Right renal pelvis (tissue), 4 donors: ENCODE measurements at regions not wholly inside any gene's neighbourhood (a gene's known extent, or its start where the extent isn't known, plus 50 kb on each side); places are given as distances from the start of the nearest gene placed in this dataset.
A peak's percentile ranks its signal among the peaks of the same experiment; 100 is the strongest.

Experiments used
- DNase-seq, 4 donors: peaks; one replicate each; pipeline ENCODE4 v3.0.0-alpha.2; 2013; ENCODE audit warnings: low read depth in 4 of 4, low spot score in 3 of 4, missing footprints in 1 of 4

DNA sequence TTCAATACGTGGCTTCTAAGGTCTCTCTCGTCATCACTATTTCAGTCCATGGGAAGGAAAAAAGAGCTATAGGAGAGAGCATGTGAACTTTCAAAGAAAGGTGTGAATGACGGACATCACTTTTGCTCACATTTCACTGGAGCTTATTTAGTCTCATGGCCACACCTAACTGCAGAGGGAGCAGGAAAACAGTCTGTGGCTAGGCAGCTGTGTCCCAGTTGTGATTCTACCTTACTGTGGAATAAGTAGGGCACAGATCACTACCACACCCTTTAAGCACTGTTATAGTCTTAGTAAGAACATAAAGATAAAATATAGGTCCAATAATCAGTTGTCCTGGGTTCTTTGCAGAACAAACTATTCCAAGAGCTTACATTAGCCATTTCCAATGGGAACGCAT lies 192.9 kb downstream of the NRIP1 start:
- DNase-seq = no peak

DNA sequence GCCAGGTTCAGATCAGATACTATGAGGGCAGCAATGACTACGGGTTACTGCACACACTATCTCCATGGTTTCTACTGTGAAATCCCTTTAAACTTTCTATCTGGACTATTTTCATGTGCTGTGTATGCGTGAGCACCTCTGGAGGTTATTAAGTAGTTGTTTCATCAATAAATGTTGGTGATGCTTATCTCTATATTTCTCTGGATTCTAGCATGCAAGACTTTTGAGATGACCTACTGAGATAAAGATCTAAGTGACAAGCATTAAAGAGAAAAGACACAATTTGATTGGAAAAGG lies 194.0 kb downstream of the NRIP1 start:
- DNase-seq = no peak

DNA sequence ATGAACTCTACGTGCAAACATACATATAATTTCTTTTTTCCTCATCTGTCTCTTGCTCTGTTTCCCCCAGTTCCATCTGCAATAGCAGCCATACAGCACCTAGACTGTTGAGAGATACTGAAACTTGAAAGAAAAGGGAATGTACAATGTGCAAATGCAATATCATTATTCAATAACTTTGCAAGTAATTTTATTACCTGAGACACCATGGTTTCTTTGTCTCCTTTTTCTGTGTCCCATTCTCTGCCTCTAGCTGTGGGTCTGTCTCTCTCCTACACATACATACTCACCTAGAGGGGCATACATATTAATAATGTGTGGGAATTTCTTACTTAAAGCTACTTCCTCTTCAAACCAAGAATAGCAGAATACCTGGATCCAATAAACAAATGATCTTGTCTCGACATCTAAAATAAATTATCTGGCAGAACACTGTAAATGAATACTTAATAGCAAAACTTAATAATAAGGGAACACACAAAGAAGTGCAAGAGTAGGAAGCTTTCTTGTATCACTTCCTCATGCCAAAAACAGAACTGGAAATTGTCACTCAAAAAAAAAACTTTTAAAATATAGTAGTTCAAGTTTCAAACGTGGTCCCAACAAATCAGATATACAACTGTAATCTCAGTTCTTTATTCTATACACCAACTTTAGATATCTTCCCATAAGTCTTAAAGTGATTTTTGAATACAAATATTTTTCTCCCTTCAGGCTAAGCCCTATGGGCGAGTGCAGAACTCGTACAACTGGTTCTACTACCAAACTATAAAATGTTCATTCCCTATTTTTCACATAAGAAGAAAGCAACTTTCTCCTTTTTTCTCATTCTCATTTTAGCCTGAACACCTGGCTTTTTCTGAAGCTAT lies 194.6 kb downstream of the NRIP1 start:
- no peak for DNase-seq

DNA sequence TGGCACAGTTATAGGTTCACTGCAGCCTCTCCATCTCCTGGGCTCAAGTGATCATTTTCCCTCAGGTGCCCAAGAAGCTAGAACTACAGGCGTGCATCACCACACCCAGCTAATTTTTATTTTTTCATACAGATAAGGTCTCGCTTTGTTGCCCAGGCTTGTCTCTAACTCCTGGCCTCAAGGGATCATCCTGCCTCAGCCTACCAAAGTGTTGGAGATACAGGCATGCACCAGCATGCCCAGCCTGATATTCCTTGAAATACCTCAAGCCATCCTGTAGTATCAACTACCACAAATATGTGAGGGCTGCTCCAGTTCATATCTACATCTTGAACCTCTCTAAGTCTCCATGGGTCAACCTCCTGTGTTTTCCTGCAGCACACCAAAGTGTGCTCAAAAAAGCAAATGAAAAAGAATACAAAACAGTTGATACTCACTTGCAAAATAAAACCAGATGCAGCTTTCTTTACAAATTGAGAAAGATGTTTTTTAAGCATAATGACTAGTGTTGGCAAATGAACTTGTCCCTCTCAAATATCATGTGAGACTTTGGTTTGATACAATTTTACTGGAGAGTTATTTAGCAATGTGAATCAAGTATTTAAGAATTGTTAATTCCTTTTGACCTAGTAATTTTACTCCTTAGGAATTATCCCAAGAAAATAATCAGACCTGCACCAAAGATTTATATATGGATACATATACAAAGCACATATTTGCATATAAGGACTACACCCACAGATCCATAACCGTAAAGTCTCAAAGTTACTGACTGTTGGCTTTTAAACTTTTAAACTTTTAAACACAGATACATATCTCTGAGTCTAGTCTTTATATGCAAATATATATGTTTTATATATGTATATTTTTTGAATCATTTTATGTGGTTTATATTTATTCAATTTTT lies 197.7 kb downstream of the NRIP1 start:
- no peak for DNase-seq

DNA sequence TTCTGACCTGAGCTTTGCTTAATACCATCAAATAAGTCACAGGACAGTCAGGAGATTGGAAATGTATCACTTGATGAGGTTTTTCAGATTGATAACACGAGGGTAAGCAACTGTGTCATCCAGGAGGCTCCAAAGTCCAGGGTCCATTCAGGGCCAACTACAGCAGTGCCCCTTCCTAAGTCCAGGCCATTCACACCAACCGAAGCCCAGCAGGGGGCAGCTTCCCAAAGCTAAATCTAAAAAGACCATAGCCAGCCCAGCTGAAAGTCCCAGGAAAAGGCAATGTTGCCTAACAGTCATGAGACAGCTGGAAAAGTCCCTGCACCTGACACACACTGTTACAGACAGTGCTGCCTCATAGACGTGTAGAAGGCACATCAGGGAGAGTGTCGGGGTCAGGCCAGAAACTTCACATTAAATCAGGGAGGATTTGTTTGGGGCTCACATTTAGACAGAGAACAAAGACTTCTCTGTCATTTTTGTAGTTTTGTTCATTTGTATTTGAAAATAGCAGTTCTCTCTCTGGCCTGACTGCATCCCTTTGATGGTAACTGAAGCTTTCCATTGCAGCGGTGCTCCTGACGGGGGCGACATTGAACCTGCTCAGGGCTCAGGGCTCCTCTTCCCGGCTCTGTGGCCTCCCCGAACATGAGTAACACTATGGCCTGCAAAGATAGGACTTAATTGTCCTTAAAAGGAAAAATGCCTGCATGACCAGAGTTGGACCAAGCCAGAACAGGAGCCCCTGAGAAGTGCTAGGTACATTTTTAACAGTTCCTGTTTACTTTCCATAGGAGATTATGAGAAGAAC lies 200.4 kb downstream of the NRIP1 start:
- no peak for DNase-seq

DNA sequence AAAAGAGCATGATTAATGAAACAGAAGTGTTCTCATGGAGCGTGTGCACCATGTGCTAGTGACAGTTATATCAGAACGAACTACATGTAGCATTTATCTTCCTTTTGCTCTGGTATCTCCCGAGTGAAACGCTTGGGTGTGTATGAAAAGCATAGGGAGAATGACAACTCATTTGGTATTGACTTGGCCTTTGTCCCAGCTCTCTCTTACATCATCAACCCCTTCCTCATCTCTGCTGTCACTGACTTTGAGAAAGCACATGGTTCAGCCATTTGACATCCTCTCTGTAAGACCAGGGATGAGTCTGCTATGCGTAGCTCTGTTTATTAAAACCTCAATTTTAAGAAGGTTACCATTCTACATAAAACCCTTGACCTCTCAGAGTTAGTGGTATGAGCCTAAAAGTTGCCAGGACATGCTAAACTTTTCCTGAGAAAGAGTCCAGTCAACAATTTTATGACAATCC lies 201.0 kb downstream of the NRIP1 start:
- DNase-seq = no peak

DNA sequence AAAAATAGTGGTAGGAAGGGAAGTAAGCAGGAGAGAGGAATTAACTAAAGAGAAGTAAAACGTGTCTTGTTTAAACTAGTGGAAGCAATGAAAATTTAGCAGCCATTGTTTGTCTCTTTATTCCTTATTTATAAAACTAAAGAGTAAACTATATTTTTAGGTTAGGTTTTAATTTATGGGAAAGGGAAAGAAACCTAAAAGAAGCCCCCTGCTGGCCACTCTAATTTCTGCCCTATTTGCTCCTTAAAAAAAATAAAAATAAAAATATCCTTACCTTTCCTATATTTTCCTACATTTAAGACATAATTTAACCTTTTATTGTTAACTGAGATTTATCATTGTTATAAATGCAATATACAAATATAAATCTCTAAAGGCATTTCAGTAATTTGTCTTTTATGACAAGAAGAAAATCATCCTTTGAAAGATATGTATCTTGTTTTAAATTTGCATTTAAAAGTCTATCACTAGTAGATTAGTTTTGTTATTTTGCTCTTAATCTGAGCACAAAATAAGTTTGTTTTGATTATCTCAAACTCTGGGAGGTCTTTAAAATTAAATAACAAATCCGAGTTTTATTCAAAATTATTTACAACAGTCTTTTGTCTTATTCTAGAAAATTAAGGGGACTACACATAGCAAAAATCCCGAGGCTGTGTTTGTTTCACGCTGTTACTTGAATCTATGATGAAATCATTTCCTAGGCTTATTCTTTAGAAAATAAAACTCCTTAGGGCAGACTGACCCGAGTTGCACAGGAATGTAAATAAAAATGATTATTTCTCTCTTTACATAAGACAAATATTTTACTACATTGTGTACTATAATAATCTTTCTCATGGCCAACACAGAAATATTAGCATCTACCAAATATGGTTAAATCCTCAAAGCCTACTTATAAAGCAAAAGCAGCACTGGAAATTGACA lies 201.7 kb downstream of the NRIP1 start:
- DNase-seq = no peak

DNA sequence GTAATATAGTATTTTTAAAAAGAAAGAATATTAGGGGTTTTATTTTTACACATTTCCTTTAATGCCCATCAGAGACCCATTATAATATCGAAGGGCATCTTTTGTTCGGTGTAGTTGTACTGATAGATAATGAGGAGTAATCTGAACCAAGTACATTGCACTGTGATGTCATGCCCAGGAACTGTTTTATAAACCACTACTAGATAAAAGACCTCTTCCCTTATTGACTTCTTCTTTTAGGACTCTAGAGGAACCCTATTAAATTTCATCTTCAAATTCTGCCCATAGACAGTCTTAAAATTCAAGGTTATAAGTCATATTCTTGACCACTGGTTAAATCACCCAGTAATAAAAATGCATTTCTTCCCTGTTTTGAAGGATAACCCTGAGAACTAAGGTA lies 206.5 kb downstream of the NRIP1 start:
- DNase-seq = no peak

DNA sequence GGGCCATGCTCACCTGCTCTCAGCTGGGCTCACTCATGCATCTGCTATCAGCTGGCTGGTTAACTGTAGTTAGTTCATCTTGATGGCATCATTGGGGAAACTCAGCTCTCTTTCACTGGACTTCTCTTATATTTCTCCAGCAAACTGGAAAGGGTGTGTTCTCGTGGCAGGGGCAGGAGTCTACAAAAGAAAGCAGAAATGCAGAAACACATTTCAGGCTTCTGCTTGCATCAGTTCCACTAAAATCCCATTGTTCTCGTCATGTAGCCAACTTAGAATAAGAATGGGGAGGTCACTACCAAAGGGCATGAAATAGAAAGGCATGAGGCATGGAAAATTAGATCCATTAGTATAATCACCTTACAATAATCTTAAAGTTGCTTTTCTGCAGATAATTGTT lies 207.3 kb downstream of the NRIP1 start:
- no peak for DNase-seq

DNA sequence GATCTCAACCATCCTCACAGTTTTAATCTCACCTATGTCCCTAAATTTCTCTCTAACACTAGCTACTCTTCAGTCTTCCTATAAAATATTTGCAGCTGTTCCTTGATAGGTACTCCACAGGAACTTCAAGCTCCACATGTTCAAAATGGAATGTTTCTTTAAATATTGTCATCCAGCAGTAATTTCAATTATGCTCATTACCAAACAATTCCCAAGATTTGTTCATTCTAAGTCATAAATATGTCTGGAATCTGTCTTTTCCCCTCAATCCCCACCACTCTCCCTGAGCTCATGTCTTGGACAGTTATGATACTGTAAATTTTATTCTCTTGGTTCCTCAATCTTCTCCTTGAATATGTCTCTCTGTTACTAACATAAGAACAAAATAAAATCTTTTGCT lies 214.4 kb downstream of the NRIP1 start:
- DNase-seq = no peak

DNA sequence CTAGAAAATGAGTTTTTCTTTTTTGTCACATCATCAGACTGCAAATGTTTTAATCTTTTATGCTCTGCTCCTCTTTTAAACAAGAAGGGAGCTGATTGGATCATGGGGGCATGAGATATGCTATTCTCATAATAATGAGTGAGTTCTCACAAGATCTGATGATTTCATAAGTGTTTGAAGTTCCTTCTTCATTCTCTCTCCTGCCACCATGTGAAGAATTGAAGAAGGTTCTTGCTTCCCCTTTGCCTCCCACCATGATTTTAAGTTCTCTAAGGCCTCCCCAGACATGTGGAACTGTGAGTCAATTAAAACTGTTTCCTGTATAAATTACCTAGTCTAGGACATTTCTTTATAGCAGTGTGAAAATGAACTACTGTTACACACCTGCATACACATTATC lies 218.2 kb downstream of the NRIP1 start:
- no peak for DNase-seq

DNA sequence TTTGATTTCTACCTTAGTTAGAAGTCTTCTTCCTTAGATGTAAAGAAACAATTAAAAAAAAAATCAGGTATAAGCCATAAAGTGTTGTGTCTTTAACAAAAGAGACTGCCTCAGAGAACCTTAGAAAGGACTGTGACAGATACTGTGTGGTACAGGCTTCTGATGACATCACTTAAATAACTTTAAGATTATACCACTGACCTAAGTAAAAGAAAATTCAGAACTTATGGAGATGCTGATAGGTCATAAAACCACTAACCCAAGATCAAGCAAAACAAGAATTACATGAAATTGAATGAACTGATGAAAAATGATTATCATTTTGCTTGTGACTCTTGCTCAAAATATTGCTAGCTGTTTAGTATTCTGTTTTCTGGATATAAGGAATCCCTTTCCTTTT lies 220.8 kb downstream of the NRIP1 start:
- no peak for DNase-seq

DNA sequence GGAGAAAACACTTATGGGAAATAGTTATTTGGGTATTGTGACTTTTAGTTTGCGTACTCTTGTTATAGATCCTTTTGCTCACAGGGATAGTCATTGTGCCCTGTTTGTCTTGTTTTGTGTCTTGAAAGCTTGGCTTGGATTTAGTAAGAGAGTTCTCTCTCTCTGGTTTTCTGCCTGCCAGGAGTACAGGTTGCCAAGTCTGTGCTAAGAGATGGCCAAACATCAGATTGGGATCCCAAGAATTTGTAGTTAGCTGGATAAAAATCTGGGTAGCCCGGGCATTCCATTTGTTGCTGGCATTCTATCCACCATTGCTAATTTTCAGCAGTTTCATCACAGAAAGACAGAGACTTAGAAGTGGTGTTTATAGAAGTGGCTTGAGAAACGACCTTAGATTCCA lies 222.2 kb downstream of the NRIP1 start:
- DNase-seq = no peak

DNA sequence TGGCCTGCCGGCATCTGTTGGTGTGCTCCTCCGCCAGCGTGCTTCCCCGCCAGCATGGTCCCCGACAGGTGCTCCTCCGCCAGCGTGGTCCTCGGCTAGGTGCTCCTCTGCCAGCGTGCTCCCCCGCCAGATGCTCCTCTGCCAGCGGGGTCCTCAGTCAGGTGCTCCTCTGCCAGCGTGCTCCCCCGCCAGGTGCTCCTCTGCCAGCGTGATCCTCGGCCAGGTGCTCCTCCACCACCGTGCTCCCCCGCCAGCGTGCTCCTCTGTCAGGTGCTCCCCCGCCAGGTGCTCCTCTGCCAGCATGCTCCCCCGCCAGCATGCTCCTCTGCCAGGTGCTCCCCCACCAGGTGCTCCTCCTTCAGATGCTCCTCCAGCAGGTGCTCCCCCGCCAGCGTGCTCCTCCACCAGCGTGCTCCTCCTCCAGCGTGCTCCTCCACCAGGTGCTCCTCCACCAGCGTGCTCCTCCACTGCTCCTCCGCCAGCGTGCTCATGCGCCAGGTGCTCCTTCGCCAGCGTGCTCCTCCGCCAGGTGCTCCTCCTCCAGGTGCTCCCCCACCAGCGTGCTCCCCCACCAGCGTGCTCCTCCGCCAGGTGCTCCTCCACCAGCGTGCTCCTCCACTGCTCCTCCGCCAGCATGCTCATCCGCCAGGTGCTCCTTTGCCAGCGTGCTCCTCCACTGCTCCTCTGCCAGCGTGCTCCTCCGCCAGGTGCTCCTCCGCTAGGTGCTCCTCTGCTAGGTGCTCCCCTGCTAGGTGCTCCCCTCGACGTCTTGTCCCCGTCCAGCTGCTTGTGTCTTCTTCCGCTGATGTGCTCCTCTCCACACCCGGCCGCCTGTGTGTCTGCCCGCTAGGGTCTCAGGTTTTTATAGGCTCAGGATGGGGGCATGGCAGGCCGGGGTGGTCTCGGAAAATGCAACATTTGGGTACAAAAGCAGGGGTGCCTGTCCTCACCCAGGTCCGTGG lies 223.0 kb downstream of the NRIP1 start:
- DNase-seq = no peak

DNA sequence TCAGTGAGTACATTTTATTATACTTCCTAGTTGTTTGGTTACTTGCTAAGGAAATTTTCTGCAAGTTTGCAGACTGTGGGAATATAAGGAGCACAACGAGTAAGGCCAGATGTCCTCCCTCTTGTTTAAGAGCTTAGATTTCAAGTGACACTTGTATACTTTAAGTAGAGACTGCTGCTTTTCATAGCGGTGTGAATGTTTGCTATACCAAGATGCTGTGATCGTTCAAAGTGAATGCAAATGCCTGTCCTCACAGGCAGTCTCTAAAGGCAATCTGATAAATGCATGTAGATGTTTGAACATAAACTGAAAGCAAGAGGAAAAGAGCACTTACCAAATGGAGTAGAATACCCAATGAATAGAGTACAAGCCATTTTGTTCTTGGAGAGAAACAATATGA lies 226.4 kb downstream of the NRIP1 start:
- DNase-seq = peak in 1 of 4 donors; percentile 1

DNA sequence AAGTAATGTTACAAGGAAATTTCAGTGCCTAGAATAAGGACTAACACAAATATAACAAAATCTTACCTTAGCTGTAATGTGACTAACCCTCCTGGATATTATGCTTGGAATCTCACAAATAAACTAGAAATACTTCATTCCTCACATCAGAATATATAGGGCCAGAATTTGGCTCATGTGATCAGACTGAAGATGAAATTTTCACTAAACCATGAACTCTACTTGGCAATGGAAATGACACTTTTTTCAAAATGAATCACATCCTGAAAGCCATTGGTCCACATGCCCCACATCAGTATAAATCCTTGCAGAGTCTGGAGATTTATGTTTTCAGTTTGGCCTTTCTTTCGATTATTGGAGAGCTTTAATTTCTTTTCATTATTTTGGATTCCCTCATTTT lies 227.8 kb downstream of the NRIP1 start:
- DNase-seq = no peak

DNA sequence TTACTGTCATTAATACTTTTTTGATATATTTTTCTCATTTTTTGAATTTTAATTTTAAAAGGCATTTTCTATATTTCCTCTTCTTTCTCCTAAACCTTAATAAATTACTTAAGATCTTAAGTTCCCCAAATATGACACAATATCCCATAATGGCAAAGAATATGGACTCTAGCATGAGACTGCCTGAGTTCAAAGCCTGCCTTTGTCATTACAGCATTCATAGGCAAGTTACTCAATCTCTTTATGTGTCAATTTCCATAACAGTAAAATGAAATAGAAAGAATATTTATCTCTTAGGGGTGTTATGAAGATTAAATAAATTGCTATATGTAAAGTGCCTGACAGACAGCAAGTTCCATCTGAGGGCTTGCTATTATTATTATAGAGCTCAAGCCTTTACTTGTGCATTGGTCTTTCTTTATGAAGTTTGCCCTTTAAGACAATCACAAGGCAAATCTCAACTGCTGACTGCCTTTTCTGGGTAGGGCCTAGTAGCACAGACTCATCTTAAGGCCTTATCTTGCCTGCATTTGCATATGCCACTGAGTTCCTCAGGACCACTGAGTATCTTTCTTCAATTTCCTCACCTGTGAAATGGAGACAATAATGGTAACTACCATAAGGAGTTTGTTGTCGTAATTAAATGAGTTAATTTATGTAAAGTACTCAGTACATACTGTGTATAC lies 231.0 kb downstream of the NRIP1 start:
- DNase-seq = no peak

DNA sequence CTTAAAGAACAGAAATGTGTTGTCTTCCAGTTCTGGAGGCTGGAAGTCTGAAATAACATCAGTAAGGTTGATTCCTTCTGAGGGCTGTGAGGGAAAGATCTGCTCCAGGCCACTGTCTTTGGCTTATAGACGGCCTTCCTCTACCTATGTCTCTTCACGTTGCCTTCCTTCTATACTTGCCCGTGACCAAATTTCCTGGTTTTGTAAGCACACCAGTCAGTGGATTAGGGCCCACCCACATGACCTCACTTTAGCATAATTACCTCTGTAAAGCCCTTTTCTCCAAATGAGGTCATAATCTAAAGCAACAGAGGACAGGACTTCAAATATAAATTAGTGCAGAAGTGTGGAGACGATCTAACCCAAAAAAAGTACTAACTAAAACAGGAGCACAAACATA lies 231.6 kb downstream of the NRIP1 start:
- no peak for DNase-seq
